CD14-positive monocyte (primary cell): ENCODE measurements at regions not wholly inside any gene's neighbourhood (a gene's known extent, or its start where the extent isn't known, plus 50 kb on each side); places are given as distances from the start of the nearest gene placed in this dataset.

ENCODE experiments used
- DNase-seq, 3 donors: peaks; one replicate each; pipeline ENCODE4 v3.0.0-alpha.2; 2011 to 2022
- H2AFZ ChIP-seq: 2 replicates; pipeline ENCODE4 v1.6.0; 2012; ENCODE audit warnings: mild to moderate bottlenecking, low read depth, low read length, inconsistent platforms; ENCODE audit not compliant: insufficient read depth, poor library complexity, severe bottlenecking
- H3K27ac ChIP-seq, 2 donors: 1 replicate in 1 of 2; 2 replicates in 1 of 2; pipeline ENCODE4 v1.5.1; 2012 to 2013; ENCODE audit warnings: low read length in 2 of 2, control low read depth in 1 of 2, inconsistent platforms in 1 of 2, low read depth in 1 of 2, mild to moderate bottlenecking in 1 of 2
- H3K27me3 ChIP-seq, 2 donors: one replicate each; pipeline versions ENCODE4 v1.6.0 to v1.6.1; 2011 to 2013; ENCODE audit warnings: low read length in 2 of 2; ENCODE audit not compliant: control insufficient read depth in 2 of 2, insufficient read depth in 2 of 2
- H3K36me3 ChIP-seq, 2 donors: replicated peaks in 1 of 2; 1 replicate in 1 of 2; 2 replicates in 1 of 2; pipeline versions ENCODE4 v1.5.1 to v1.6.1; 2012 to 2013; ENCODE audit warnings: low read length in 2 of 2, control low read depth in 1 of 2, inconsistent platforms in 1 of 2, mild to moderate bottlenecking in 1 of 2; ENCODE audit not compliant: insufficient read depth in 2 of 2, control insufficient read depth in 1 of 2
- H3K4me1 ChIP-seq, 2 donors: 1 replicate in 1 of 2; 2 replicates in 1 of 2; pipeline versions ENCODE4 v1.5.1 to v1.6.1; 2012 to 2013; ENCODE audit warnings: low read length in 2 of 2, control low read depth in 1 of 2, inconsistent platforms in 1 of 2, mild to moderate bottlenecking in 1 of 2, moderate library complexity in 1 of 2; ENCODE audit not compliant: insufficient read depth in 2 of 2, control insufficient read depth in 1 of 2
- H3K4me2 ChIP-seq: replicated peaks from 2 replicates; pipeline ENCODE3; 2012; ENCODE audit warnings: low read length, moderate library complexity, mild to moderate bottlenecking; ENCODE audit not compliant: poor library complexity, severe bottlenecking; ENCODE audit errors: extremely low read depth
- H3K4me3 ChIP-seq, 3 experiments: fragments of 200-600 bp in 1 of 3; sonication (generic) in 1 of 3; replicated peaks in 1 of 3; 1 replicate in 2 of 3; 2 replicates in 1 of 3; pipeline ENCODE4 v1.5.1; 2011 to 2013; ENCODE audit warnings: low read length in 3 of 3, mild to moderate bottlenecking in 3 of 3, control low read depth in 2 of 3, low read depth in 2 of 3, inconsistent platforms in 1 of 3, moderate library complexity in 1 of 3
- H3K79me2 ChIP-seq: 2 replicates; pipeline ENCODE4 v1.6.0; 2012; ENCODE audit warnings: mild to moderate bottlenecking, control low read depth, inconsistent platforms, low read length, moderate library complexity; ENCODE audit not compliant: insufficient read depth
- H3K9ac ChIP-seq: 2 replicates; pipeline ENCODE4 v1.6.0; 2017; ENCODE audit warnings: low read length, mild to moderate bottlenecking; ENCODE audit not compliant: insufficient read depth, poor library complexity, severe bottlenecking
- H3K9me3 ChIP-seq, 2 donors: replicated peaks in 1 of 2; 1 replicate in 1 of 2; 2 replicates in 1 of 2; pipeline versions ENCODE4 v1.5.1 to v1.6.1; 2012 to 2013; ENCODE audit warnings: low read length in 2 of 2, control low read depth in 1 of 2; ENCODE audit not compliant: control insufficient read depth in 1 of 2, insufficient read depth in 1 of 2
- H4K20me1 ChIP-seq: 2 replicates; pipeline ENCODE4 v1.6.0; 2012; ENCODE audit warnings: mild to moderate bottlenecking, low read length, control low read depth, moderate library complexity; ENCODE audit not compliant: insufficient read depth
- H3K27ac Mint-ChIP-seq, 7 donors: one replicate each; pipeline ENCODE4 v1.8.0; 2020; ENCODE audit warnings: mild to moderate bottlenecking in 7 of 7, mixed read lengths in 7 of 7, moderate library complexity in 6 of 7, inconsistent platforms in 2 of 7
- H3K27me3 Mint-ChIP-seq, 3 donors: one replicate each; pipeline ENCODE4 v1.8.0; 2021 to 2022; ENCODE audit warnings: low read depth in 3 of 3, mild to moderate bottlenecking in 3 of 3, mixed read lengths in 3 of 3, moderate library complexity in 3 of 3, inconsistent platforms in 1 of 3
- H3K36me3 Mint-ChIP-seq, 2 donors: one replicate each; pipeline ENCODE4 v1.8.0; 2020; ENCODE audit warnings: mixed read lengths in 2 of 2, inconsistent platforms in 1 of 2, mild to moderate bottlenecking in 1 of 2
- H3K4me1 Mint-ChIP-seq: one replicate; pipeline ENCODE4 v1.8.0; 2020; ENCODE audit warnings: mild to moderate bottlenecking, mixed read lengths
- H3K4me3 Mint-ChIP-seq, 2 donors: one replicate each; pipeline ENCODE4 v1.8.0; 2020; ENCODE audit warnings: mild to moderate bottlenecking in 2 of 2, mixed read lengths in 2 of 2, moderate library complexity in 1 of 2
- H3K9me3 Mint-ChIP-seq, 7 donors: one replicate each; pipeline ENCODE4 v1.8.0; 2020 to 2022; ENCODE audit warnings: mixed read lengths in 7 of 7, mild to moderate bottlenecking in 6 of 7, moderate library complexity in 6 of 7, inconsistent platforms in 2 of 7
- CTCF ChIP-seq: fragments of 200-600 bp; IDR thresholded peaks from one replicate; pipeline ENCODE4 v1.8.0; 2022; ENCODE audit warnings: antibody characterized with exemption, mild to moderate bottlenecking
- WGBS: methylation state at CpG from one replicate; pipeline ENCODE4 v1.1.5; 2013; ENCODE audit warnings: missing lambda C conversion rate; ENCODE audit not compliant: insufficient coverage; 5-methylcytosine and 5-hydroxymethylcytosine counted together
- intact Hi-C, 2 donors: fragments of 100-400 bp; cut with micrococcal nuclease; formaldehyde crosslinking; loops; one replicate each; pipeline versions ENCODE4 v1.15.0 to v1.15.1; 2023

- Mint-ChIP-seq H3K36me3 (no peaks in the 10 kb centered on the region), H3K4me3 (no peak overlapping the region), H3K9me3 (peaks cover 0 to 6% (median 0%) of the 10 kb centered on the region in 7 donors), H3K27ac (no peak overlapping the region), H3K4me1 (no peaks in the 10 kb centered on the region), H3K27me3 (peaks cover 0 to 4% (median 2%) of the 10 kb centered on the region in 3 donors)
- intact Hi-C loops: no loop called here
- no peak for TF ChIP-seq CTCF
- H2AFZ ChIP-seq: no peak overlapping the region
- no peaks in the 10 kb centered on the region for H3K79me2 ChIP-seq
- no peak overlapping the region for H3K9ac ChIP-seq
- H3K9me3 ChIP-seq: no peaks in the 10 kb centered on the region
- no peak overlapping the region for H3K27ac ChIP-seq
- no peaks in the 10 kb centered on the region for H3K4me1 ChIP-seq
- WGBS: 80% methylated on average over 3 of the region's 4 CpGs
- H3K36me3 ChIP-seq: no peaks in the 10 kb centered on the region
- H3K27me3 ChIP-seq: no peaks in the 10 kb centered on the region
- H3K4me3 ChIP-seq: no peak overlapping the region
- no peaks in the 10 kb centered on the region for H4K20me1 ChIP-seq
- DNase-seq: no peak
- H3K4me2 ChIP-seq: no peak overlapping the region
Measured at GRCh38 chr3:117609330-117609729, 899.8 kb downstream of the TUSC7 start.

GRCh38 chr3:117610156-117610555, 900.6 kb downstream of the TUSC7 start:
- intact Hi-C loops: no loop called here
- no peaks in the 10 kb centered on the region for H3K79me2 ChIP-seq
- H3K9me3 Mint-ChIP-seq: peaks cover 0 to 6% (median 0%) of the 10 kb centered on the region in 7 donors
- no peaks in the 10 kb centered on the region for H3K36me3 ChIP-seq
- no peaks in the 10 kb centered on the region for H3K27me3 ChIP-seq
- no peaks in the 10 kb centered on the region for H3K4me1 ChIP-seq
- H2AFZ ChIP-seq: no peak overlapping the region
- H4K20me1 ChIP-seq: no peaks in the 10 kb centered on the region
- H3K4me3 Mint-ChIP-seq: no peak overlapping the region
- H3K27ac Mint-ChIP-seq: no peak overlapping the region
- H3K9ac ChIP-seq: no peak overlapping the region
- no peak overlapping the region for H3K27ac ChIP-seq
- no peak overlapping the region for H3K4me2 ChIP-seq
- H3K27me3 Mint-ChIP-seq: peaks cover 0 to 4% (median 2%) of the 10 kb centered on the region in 3 donors
- no peak overlapping the region for H3K4me3 ChIP-seq
- no peak for TF ChIP-seq CTCF
- no peaks in the 10 kb centered on the region for H3K9me3 ChIP-seq
- no peaks in the 10 kb centered on the region for H3K4me1 Mint-ChIP-seq
- 82% methylated on average over 3 of the region's 4 CpGs for WGBS
- H3K36me3 Mint-ChIP-seq: no peaks in the 10 kb centered on the region
- DNase-seq: no peak
